Panc1 (cell line): ENCODE measurements at regions not wholly inside any gene's neighbourhood (a gene's known extent, or its start where the extent isn't known, plus 50 kb on each side); places are given as distances from the start of the nearest gene placed in this dataset.

ENCODE experiments used
- CTCF ChIP-seq: fragments of 450-650 bp; IDR thresholded peaks from 2 replicates; pipeline ENCODE4 v1.5.1; 2017; ENCODE audit warnings: mild to moderate bottlenecking
- POLR2AphosphoS5 ChIP-seq: IDR thresholded peaks from 2 replicates; pipeline ENCODE4 v1.6.1; 2012; ENCODE audit warnings: mild to moderate bottlenecking, low read depth, low read length, moderate library complexity
- SIN3A ChIP-seq: IDR thresholded peaks from 2 replicates; pipeline ENCODE4 v1.6.1; 2012; ENCODE audit warnings: low read depth, mild to moderate bottlenecking, low read length, moderate library complexity, borderline replicate concordance; ENCODE audit not compliant: insufficient read depth
- TF ChIP-seq, protein P1 (sequence below), 2 experiments: IDR thresholded peaks; 2 replicates each; pipeline ENCODE4 v1.6.1; 2011 to 2012; ENCODE audit warnings: low read depth in 2 of 2, control low read depth in 1 of 2, low read length in 1 of 2, mild to moderate bottlenecking in 1 of 2, moderate library complexity in 1 of 2; ENCODE audit not compliant: insufficient read depth in 1 of 2

- no peak for TF ChIP-seq CTCF
- TF ChIP-seq, protein P1, sequence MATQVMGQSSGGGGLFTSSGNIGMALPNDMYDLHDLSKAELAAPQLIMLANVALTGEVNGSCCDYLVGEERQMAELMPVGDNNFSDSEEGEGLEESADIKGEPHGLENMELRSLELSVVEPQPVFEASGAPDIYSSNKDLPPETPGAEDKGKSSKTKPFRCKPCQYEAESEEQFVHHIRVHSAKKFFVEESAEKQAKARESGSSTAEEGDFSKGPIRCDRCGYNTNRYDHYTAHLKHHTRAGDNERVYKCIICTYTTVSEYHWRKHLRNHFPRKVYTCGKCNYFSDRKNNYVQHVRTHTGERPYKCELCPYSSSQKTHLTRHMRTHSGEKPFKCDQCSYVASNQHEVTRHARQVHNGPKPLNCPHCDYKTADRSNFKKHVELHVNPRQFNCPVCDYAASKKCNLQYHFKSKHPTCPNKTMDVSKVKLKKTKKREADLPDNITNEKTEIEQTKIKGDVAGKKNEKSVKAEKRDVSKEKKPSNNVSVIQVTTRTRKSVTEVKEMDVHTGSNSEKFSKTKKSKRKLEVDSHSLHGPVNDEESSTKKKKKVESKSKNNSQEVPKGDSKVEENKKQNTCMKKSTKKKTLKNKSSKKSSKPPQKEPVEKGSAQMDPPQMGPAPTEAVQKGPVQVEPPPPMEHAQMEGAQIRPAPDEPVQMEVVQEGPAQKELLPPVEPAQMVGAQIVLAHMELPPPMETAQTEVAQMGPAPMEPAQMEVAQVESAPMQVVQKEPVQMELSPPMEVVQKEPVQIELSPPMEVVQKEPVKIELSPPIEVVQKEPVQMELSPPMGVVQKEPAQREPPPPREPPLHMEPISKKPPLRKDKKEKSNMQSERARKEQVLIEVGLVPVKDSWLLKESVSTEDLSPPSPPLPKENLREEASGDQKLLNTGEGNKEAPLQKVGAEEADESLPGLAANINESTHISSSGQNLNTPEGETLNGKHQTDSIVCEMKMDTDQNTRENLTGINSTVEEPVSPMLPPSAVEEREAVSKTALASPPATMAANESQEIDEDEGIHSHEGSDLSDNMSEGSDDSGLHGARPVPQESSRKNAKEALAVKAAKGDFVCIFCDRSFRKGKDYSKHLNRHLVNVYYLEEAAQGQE (IDR thresholded peaks at IDR 0.05; ENCODE audit: insufficient read depth in 1 of 2, low read depth in 2 of 2, low read length in 1 of 2): no peak
- TF ChIP-seq SIN3A: no peak
- no peak for TF ChIP-seq POLR2AphosphoS5
Observed at GRCh38 chr11:8772571-8773519, 90.3 kb downstream of the RPL27A start.
